Gastrocnemius medialis (tissue), 4 donors: ENCODE measurements at regions not wholly inside any gene's neighbourhood (a gene's known extent, or its start where the extent isn't known, plus 50 kb on each side); places are given as distances from the start of the nearest gene placed in this dataset.

ENCODE experiments used
- POLR2A ChIP-seq, 2 donors: fragments of 450-650 bp; IDR thresholded peaks; one replicate each; pipeline ENCODE4 v1.6.1; 2017; ENCODE audit warnings: antibody characterized with exemption in 2 of 2, mild to moderate bottlenecking in 2 of 2, moderate library complexity in 2 of 2
- TF ChIP-seq, protein P1 (sequence below), 5 experiments: fragments of 450-650 bp in 3 of 5; fragments of 200-600 bp in 2 of 5; sonication (generic) in 2 of 5; IDR thresholded peaks in 4 of 5; conservative IDR thresholded peaks in 1 of 5; 1 replicate in 4 of 5; 2 replicates in 1 of 5; pipeline ENCODE4 v1.5.1; 2016 to 2019; ENCODE audit warnings: antibody characterized with exemption in 5 of 5, mild to moderate bottlenecking in 3 of 5, moderate library complexity in 3 of 5

- TF ChIP-seq, protein P1, sequence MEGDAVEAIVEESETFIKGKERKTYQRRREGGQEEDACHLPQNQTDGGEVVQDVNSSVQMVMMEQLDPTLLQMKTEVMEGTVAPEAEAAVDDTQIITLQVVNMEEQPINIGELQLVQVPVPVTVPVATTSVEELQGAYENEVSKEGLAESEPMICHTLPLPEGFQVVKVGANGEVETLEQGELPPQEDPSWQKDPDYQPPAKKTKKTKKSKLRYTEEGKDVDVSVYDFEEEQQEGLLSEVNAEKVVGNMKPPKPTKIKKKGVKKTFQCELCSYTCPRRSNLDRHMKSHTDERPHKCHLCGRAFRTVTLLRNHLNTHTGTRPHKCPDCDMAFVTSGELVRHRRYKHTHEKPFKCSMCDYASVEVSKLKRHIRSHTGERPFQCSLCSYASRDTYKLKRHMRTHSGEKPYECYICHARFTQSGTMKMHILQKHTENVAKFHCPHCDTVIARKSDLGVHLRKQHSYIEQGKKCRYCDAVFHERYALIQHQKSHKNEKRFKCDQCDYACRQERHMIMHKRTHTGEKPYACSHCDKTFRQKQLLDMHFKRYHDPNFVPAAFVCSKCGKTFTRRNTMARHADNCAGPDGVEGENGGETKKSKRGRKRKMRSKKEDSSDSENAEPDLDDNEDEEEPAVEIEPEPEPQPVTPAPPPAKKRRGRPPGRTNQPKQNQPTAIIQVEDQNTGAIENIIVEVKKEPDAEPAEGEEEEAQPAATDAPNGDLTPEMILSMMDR (IDR thresholded peaks at IDR 0.05 in 4 of 5, conservative IDR thresholded peaks at IDR 0.05 in 1 of 5) = no peak
- no peak for TF ChIP-seq POLR2A (IDR thresholded peaks at IDR 0.05)
Observed at GRCh38 chr3:181076558-181076957, 87.0 kb upstream of the DNAJC19 start.
